ENCODE measurements at regions not wholly inside any gene's neighbourhood (a gene's known extent, or its start where the extent isn't known, plus 50 kb on each side); places are given as distances from the start of the nearest gene placed in this dataset.

DNA sequence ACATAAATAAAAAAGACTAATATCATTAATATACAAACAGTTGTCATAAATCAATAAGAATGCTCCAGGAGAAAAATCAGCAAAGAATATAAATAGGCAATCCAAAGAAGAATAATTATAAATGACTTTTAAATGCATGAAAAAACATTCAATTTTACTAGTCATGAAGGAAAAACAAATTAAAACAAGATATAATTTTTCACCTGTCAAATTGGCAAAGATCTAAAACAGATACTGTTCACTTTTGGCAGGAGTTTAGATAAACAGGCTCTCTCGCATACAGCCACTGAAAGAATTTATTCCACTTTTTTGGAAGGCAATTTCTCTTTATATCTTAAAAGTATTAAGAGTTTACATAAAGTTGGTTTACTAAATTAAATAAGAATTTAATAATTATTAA lies 176.8 kb upstream of the SETBP1 start:
- TF ChIP-seq EP300 (IDR thresholded peaks at IDR 0.05), result no peak
- TF ChIP-seq, protein P1, sequence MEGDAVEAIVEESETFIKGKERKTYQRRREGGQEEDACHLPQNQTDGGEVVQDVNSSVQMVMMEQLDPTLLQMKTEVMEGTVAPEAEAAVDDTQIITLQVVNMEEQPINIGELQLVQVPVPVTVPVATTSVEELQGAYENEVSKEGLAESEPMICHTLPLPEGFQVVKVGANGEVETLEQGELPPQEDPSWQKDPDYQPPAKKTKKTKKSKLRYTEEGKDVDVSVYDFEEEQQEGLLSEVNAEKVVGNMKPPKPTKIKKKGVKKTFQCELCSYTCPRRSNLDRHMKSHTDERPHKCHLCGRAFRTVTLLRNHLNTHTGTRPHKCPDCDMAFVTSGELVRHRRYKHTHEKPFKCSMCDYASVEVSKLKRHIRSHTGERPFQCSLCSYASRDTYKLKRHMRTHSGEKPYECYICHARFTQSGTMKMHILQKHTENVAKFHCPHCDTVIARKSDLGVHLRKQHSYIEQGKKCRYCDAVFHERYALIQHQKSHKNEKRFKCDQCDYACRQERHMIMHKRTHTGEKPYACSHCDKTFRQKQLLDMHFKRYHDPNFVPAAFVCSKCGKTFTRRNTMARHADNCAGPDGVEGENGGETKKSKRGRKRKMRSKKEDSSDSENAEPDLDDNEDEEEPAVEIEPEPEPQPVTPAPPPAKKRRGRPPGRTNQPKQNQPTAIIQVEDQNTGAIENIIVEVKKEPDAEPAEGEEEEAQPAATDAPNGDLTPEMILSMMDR (IDR thresholded peaks at IDR 0.05), result no peak
- no peak for TF ChIP-seq POLR2AphosphoS5 (IDR thresholded peaks at IDR 0.05)
- TF ChIP-seq POLR2A (IDR thresholded peaks at IDR 0.05), result no peak
